B cell (primary cell): ENCODE measurements at regions not wholly inside any gene's neighbourhood (a gene's known extent, or its start where the extent isn't known, plus 50 kb on each side); places are given as distances from the start of the nearest gene placed in this dataset.

ENCODE experiments used
- EZH2 ChIP-seq: IDR thresholded peaks from 2 replicates; pipeline ENCODE4 v1.6.1; 2012; ENCODE audit warnings: borderline replicate concordance, low read depth, mild to moderate bottlenecking, moderate library complexity, low read length; ENCODE audit not compliant: insufficient read depth, poor library complexity, severe bottlenecking
- TF ChIP-seq, protein P1 (sequence below): fragments of 200-600 bp; IDR thresholded peaks from one replicate; pipeline ENCODE4 v1.8.0; 2022; ENCODE audit warnings: antibody characterized with exemption, mild to moderate bottlenecking

DNA sequence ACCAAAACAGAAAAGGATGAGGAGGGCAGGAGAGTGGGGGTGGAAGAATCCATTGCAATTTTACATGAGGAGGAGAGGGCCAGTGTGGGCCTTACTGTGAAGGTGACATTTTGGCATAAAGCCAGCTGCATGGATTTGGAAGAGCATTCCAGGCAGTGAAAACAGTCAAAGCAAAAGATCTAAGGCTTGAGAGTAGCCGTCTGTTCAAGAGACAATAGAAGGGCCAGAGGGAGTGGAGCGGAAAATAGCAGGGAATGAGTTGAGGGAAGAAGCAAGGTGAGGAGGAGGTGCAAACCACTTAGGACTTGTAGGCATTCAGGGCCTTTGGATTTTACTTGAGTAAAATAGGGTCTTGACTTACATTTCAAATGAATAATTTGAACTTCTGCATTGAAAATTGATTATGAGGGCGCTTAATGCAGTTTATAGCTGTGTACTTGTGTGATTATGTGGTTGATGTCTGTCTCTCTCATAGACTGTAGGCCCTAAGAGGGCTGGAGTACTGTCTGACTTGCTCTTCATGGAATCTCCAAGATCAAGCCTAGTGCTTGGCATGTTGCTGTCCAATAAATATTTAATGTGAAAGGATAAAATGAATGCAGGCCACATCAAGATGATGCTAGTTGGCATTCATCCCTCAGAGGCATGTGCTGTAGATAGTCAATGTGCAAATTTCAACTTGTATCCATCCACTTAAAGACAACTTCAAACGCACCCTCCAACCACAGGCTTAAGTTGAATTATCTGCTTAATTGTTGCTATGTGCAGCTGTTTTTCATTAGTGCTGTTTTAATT, 772.1 kb upstream of the RBFOX1 start:
- TF ChIP-seq, protein P1, sequence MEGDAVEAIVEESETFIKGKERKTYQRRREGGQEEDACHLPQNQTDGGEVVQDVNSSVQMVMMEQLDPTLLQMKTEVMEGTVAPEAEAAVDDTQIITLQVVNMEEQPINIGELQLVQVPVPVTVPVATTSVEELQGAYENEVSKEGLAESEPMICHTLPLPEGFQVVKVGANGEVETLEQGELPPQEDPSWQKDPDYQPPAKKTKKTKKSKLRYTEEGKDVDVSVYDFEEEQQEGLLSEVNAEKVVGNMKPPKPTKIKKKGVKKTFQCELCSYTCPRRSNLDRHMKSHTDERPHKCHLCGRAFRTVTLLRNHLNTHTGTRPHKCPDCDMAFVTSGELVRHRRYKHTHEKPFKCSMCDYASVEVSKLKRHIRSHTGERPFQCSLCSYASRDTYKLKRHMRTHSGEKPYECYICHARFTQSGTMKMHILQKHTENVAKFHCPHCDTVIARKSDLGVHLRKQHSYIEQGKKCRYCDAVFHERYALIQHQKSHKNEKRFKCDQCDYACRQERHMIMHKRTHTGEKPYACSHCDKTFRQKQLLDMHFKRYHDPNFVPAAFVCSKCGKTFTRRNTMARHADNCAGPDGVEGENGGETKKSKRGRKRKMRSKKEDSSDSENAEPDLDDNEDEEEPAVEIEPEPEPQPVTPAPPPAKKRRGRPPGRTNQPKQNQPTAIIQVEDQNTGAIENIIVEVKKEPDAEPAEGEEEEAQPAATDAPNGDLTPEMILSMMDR: no peak
- no peak for TF ChIP-seq EZH2
